Glomerular visceral epithelial cell (primary cell): ENCODE measurements at regions not wholly inside any gene's neighbourhood (a gene's known extent, or its start where the extent isn't known, plus 50 kb on each side); places are given as distances from the start of the nearest gene placed in this dataset.

Experiments
- DNase-seq: peaks from one replicate; pipeline ENCODE4 v3.0.0-alpha.2; 2016; ENCODE audit errors: extremely low spot score

- DNase-seq: no peak
Measured at GRCh38 chr18:39555496-39555895, 1989.9 kb upstream of the CELF4 start.

- no peak for DNase-seq
Measured at GRCh38 chr18:39550701-39551100, 1985.1 kb upstream of the CELF4 start.

- no peak for DNase-seq
Measured at GRCh38 chr18:39549144-39549543, 1983.5 kb upstream of the CELF4 start.

GRCh38 chr18:39531659-39532058 is 1966.1 kb upstream of the CELF4 start:
- no peak for DNase-seq

- DNase-seq: no peak
Measured at GRCh38 chr18:39529358-39529757, 1963.8 kb upstream of the CELF4 start.

- no peak for DNase-seq
Measured at GRCh38 chr18:39527465-39527864, 1961.9 kb upstream of the CELF4 start.

GRCh38 chr18:39524370-39524769 is 1958.8 kb upstream of the CELF4 start:
- DNase-seq: no peak

GRCh38 chr18:39523281-39523680 is 1957.7 kb upstream of the CELF4 start:
- DNase-seq: peak; percentile 52

GRCh38 chr18:39521164-39521563 is 1955.6 kb upstream of the CELF4 start:
- DNase-seq: no peak

- DNase-seq: no peak
Measured at GRCh38 chr18:39519741-39520140, 1954.1 kb upstream of the CELF4 start.

GRCh38 chr18:39515299-39515698 is 1949.7 kb upstream of the CELF4 start:
- no peak for DNase-seq

- DNase-seq: no peak
Measured at GRCh38 chr18:39513186-39513585, 1947.6 kb upstream of the CELF4 start.

- DNase-seq: no peak
Measured at GRCh38 chr18:39506581-39507330, 1941.2 kb upstream of the CELF4 start.

GRCh38 chr18:39500306-39500705 is 1934.7 kb upstream of the CELF4 start:
- no peak for DNase-seq

GRCh38 chr18:39497821-39498220 is 1932.2 kb upstream of the CELF4 start:
- DNase-seq: no peak

- no peak for DNase-seq
Measured at GRCh38 chr18:39496986-39497385, 1931.4 kb upstream of the CELF4 start.

GRCh38 chr18:39494211-39494896 is 1928.8 kb upstream of the CELF4 start:
- DNase-seq: no peak

- DNase-seq: no peak
Measured at GRCh38 chr18:39491408-39491807, 1925.8 kb upstream of the CELF4 start.

- DNase-seq: no peak
Measured at GRCh38 chr18:39489431-39489830, 1923.8 kb upstream of the CELF4 start.

GRCh38 chr18:39487932-39488331 is 1922.3 kb upstream of the CELF4 start:
- DNase-seq: no peak

GRCh38 chr18:39486268-39486667 is 1920.7 kb upstream of the CELF4 start:
- no peak for DNase-seq

GRCh38 chr18:39485696-39486095 is 1920.1 kb upstream of the CELF4 start:
- no peak for DNase-seq

- no peak for DNase-seq
Measured at GRCh38 chr18:39481281-39481680, 1915.7 kb upstream of the CELF4 start.
